HG03159 (cell line): ENCODE measurements at regions not wholly inside any gene's neighbourhood (a gene's known extent, or its start where the extent isn't known, plus 50 kb on each side); places are given as distances from the start of the nearest gene placed in this dataset.

ENCODE experiments used
- ATAC-seq: cut with Tn5 transposase; IDR thresholded peaks from one replicate; pipeline ENCODE4 v1.9.1; 2021; ENCODE audit warnings: mild to moderate bottlenecking, moderate library complexity; ENCODE audit not compliant: unreplicated experiment

DNA sequence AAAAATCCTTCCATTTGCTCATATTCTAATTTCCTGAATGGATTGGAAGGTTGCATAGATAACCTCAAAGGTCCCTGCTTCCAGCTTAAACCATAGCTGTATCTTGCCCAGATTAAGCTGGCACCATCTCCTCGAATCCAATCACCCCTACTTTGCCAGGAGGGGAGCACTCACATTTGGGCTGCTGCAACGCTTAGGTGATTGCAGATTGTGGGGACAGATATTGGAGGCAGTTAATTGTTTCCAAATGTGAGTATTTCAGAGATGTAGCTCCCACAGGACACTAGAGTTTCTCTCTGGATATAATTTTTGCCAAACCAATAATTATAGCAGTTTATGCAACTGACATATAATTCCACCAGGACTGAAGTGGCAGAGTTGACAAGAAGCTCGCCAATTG, 53.5 kb upstream of the ACSL1 start:
- ATAC-seq: no peak

DNA sequence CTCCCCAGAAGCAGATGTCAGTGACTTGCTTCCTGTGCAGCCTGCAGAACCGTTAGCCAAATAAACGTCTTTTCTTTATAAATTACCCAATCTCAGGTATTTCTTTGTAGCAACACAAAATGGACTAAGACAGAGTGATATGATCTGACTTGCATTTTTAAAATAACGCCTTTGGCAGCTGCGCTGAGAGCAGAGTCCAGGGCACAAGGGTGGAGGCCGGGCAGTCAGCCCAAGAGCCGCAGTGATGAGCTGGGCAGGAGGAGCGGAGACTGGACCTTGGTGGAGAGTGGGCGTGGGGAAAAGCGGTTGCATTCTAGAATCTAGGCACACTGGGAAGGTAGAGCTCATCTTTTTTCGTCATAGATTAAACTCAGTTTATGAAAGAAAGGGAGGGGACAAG, 56.5 kb upstream of the ACSL1 start:
- no peak for ATAC-seq

DNA sequence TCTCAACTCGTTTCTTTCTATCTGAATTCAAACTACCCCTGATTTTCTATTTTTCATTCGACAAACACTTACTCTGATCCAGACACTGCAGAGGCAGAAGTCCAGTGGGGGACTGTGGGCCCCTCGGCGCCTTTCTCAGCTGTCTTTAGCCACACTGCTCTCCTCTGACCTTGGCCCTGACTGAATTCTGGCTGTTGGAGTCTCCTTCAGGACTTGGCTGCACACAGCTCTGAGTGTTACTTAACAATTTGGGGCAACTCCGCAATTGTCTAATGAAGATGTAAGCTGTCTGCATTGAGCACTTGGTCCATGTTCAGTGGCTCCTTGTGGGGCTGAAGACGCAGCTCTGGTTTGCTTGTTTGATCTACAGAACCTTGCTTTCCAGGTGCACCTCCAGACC, 57.3 kb upstream of the ACSL1 start:
- ATAC-seq: no peak

DNA sequence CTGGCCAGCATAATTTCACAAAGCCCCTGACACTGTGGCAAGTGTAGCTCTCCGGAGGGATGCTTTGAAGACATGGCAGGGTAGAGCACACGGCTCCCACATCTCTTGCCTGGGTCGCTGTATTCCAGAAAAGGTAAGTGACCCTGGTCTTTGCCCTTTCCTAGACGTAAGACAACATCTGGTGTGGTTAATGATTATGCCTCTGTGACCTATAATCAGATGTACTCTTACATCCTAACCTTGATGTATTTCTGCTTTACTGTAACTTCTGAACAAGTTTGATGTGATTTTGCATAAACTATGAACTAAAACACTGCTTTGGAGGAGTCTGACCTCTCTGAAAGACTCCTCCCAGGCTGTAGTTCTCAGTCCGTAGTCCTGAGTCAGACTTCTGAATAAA, 59.1 kb upstream of the ACSL1 start:
- ATAC-seq: no peak

DNA sequence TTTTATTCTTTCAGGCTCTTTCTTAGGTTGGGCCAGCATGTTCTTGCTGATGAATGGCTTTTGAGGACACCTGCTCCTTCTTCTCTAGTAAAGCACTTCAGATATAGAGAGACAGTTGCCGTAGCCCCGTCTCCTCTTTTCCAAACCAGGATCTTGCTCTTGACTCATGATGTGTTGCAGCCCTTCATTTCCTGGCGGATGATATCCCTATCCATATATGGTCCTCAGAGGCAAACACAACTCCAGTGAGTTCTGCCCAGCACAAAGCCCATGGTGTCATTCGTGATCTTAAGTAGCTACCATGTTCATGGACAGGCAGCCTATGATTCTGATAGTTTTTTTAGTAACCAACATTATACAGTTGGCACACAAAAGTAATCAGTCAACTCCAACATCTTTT, 59.8 kb upstream of the ACSL1 start:
- ATAC-seq: no peak

DNA sequence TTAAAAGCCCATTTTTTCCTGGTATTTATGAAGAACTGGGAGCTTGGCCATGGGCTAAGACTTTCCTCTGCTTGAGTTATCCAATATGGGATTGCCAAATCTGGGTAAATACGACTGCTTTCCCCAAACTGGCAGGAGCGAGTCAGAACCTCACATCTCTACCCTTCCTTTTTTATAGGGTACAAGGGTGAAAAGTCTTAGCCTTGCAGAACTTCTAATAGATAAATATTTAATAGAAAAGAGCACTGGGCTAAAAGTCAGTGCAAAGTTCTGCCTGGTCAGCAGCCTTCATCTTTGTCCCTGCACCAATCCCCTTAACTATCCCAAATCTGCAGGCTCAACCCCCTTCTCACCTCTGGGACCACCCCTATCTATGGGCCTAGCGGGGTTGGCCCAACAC, 61.6 kb upstream of the ACSL1 start:
- ATAC-seq: no peak

DNA sequence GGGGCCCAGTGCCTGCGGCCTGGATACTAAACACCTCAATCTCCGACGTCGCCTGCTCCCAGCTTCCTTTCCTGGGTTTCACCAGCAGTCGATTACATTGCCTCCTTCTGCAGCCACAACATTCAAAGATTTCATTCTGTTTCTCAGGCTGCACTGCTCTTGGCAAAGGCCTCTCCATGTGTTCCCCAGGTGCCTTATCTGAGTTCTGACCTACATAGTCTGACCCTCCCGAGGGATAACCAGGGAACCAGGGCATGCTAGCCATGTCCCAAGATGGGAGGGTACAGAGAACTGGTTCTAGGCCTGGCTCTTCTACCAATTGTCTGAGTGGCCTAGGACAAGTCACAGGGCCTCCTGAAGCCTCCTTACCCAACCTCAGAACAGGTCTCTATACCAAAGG, 62.2 kb upstream of the ACSL1 start:
- ATAC-seq: no peak

DNA sequence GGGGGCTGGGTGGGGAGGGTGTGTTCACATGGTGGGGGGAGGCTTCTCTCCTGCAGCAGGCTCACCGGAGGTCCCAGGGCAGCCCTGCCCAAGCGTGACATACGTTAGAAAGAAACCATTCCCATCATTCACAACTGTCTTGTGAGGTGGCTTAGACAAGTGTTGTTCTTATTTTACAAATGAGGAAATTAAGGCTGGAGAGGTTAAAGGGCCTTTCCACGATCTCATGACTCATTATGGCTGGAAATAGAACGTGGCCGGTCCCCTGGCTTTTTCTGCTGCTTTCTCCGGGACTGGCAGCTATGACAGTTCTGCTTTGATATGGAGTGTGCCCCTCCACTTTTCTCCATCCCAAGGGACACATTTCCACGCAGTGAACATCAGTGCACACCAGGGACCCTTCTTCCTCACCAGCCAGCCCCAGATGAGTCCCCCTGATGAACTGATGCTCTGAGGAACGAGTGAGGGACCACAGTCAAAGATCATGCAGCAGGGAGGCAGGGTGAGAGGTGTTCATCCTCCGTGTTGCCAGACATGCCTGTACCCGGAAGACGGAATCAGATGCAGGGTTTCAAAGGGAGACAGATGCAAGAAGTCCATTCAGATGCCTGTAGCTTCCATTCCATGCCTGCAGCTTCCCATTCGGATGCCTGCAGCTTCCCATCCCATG, 64.0 kb upstream of the ACSL1 start:
- ATAC-seq: no peak

DNA sequence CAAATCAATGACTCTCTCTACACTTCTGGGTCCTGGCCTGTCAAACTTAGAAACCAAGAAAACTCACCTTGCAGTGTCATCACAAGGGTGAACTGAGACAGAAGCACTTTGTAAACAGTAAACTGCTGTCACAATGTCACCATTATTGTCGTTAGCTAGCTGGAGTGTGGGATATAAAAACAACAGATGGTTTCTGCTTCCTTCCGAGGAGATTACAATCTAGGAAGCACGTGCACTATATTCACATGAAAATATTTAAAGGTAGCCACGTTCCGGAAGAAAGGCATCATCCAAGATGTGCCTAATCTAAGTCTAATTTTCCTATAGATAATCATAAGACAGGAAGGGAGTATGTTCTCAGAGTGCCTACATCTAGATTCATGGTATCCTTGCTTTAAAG, 64.7 kb upstream of the ACSL1 start:
- no peak for ATAC-seq

DNA sequence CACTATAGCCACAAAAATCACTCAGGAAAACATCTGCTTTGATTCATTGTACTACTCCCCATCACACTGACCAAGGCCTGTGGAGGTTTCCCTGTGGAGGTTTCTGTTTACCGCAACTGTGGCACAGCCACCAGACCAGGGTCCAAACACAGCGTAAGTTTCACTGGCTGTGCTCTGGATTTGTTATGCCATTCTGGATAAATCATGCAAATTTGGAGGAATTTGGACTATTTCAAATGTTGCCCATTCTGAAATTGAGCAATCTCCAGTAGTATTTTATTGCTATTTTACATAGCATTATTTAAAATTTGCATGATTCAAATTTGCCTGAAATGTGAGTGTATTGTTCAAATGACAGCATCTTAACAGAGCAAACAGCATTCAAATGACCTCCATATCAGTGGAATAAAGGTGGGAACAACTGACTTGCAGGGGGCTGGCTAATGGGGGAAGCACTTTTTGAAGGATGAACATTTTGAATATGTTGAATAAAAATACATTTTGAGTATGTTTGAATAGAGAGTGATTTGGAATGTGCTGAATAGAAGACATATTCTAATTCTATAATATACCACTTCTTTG, 66.1 kb upstream of the ACSL1 start:
- no peak for ATAC-seq

DNA sequence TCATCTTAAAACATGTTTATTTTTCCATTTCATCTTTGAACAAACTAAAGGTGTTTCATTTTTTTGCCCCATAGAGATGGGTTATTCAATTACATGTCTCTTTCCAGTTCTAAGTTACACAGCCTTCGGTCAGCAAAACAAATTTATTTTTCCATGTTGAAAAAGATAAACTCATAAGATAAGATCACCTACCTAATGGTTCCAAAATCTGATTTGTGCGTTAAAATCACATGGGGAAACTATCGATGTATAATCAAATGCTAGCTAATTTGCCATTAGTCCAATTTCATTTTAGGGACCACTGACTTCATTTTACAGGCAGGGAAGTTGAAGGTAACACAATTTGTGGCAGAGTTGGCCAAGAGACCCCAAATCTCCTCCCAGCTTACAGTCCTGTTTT, 67.2 kb upstream of the ACSL1 start:
- ATAC-seq: no peak

DNA sequence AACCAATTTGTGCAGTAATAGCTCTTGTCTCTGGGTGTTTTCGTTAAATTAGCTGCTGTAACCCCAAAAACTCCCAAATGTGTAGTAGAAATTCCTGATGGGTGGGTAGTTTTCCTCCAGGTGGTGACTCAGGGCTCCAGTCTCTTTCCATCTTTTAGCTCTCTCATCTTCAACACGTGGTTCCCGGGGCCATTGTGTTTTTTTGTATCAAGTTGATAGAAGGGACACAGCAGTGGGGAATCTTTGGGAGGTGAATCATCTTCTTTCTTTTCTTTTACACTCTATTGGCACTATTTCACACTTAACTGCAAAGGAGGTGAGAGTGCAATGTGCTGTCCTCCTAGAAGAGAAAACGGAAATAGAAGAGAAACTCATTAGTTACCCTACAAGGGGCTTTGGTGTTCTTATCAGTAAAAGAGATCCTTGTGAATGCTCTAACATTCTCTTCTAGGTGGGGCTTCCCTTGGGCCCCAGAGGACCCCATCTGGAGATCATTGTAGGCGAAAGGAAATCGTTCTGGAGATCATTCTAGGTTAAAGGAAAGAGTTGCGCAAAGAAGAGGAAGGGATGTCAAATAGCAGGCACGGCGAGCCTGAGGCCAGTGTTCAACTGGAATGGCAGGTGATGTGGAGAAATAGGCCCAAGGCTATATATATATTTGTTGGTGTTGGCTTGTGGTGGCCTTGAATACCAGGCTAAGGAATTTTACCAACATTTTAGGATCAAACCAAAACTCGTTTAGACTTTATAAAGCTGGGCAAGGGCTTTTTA, 68.2 kb upstream of the ACSL1 start:
- no peak for ATAC-seq

DNA sequence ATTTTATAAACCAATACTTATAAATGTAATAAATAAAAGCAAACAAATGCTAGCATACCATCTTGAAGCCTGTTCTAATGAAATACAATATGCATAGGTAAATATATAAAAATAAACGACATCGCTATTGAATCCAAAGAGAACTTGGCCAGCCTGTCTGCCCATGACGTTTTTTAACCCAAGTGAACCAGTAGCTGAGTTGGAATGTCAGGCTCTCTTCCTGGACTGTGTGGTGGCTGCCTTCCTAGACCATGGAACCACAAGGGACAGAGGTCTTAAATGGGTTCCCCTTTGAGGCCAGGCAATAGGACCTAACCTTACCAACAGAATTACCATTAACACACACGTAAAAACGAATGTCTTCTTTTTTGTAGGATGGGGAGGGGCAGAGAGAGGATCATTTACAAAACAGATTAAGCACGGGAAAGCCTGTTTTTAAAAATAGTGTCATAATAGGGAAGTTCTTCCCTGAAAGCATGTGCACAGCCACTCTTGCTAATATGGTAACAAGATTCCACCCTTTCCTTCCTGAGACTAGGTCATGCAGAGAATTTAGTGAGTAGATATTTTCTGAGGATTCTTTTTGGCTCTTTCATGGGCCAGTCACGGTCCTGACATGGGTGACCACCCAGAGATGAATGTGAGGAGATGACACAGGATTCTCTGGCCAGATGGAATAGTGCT, 69.4 kb upstream of the ACSL1 start:
- no peak for ATAC-seq

DNA sequence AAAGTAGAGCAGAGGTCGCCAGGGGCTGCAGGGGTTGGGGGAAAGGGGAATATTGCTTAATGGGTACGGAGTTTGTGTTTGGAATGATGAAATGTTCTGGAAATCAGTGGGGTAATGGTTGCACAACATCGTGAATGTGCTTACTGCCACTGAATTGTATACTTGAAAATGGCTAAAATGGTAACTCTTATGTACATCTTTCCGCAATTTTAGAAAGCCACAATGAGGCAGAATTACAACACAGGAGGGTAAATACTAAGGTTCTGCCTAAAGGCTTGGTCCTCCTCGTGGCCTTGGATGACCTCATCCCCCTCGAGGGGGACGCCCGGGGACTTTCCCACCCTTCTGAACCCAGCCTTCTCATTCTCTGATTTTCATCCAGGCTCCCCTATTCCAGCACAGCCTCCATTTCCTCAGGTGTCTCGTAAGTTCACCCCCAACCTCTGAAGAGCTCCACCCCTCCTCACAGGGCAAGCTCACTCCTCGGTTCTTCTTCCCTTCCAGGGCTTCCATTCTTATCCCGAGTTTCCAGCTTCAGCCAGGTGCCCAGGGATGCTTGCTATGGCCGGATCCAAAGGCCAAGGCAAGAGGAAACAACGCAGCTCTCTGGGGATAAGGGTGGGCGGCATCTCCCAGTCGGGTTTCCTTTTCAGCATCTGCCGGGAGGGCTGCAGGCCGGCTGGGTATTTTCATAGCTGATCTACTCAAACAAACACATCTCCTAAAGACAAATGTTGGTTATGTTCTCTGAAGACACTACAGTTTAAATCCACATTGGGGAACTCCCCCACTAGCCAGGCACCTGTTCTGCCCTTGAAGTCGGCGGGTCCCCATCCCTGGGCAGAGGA, 71.3 kb upstream of the ACSL1 start:
- ATAC-seq: peak; percentile 76

DNA sequence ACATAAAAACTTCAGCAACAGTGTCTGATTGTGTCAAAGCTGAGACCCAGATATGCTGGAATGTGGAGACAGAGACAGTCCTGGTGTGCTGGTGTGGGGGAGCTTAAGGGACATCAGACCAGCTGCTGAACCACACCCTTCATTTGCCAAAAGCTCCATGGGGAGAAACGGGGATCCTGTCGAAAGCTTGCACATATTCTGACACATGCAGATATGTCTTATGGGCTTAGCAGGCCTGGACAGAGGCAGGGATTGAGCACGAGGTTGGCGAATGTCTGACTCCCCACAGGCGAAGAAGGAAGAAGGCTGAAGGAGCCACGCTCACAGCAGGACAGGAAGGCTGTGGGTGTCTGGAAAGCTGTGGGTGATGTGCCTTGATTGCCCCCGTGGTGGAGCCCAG, 72.1 kb upstream of the ACSL1 start:
- no peak for ATAC-seq

DNA sequence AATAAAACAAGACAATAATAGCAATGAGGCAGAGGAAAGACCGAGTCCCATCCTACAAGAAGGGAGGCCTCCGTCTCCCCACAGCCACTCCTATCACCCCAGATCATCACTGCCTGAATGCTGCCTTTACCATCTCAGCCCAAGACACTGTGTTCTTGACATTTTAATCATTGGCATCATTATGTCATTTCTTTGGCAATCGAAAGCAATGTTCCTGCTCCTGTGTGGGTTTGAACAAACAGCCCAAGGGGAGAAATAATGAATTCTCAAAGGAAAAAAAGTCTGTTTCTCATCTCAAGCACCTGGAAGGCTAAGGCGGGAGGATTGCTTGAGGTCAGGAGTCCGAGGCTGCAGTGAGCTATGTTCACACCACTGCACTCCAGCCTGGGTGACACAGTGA, 73.0 kb upstream of the ACSL1 start:
- ATAC-seq: no peak

DNA sequence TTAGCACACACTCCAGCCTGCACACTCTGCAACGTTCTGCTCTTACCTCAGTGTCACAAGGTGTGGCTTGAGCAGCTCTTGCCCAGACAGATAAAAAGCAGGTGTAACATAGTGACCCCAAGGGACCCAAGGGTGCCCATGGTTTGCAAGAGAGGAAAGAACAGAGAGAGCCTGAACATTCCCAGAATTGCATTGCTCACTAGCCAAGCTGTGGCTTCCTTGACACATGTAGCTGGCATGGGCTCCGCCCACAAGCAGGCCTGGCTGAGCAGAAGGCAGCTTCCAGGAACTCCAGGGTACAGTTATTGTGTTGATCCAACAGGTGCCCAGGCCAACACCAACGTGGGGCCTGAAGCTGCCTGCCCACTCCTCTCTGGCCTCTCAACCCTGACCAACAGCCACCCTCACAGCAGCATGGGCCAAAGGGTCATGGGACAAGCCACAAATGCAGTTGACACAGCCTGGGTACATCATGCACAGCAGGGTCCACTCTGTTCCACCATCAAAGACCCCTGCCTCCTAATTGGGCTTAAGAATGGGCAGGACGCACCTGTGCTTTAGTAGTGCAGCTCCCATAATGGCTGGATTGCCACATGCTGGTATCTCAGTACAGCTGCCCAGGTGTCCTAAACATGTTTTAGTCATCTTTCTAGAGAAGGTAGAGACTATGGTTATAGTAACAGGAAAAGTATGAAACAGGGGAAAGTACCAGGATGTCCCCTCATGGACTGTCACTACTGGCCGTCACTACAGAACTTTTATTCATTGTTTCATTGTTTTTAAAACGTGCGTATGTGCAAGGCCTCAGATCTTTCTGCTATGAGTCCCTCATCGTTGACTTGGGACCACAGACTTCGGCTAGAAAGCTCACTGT, 73.7 kb upstream of the ACSL1 start:
- no peak for ATAC-seq

DNA sequence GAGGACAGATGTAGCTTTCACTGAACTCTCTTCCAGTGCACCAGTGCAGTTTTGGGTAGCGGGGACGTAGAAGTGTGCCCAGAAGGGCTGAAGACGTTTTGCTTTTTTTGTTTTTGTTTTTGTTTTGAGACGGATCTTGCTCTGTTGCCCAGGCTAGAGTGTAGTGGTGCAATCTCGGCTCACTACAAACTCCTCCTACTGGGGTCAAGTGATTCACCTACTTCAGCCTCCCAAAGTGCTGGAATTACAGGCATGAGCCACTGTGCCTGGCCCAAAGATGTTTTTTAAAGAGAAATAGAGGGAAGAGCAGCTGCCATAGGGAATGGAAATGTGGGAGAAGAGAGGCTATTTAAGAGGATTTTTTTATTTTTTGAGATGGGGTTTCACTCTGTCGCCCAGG, 74.4 kb upstream of the ACSL1 start:
- ATAC-seq: no peak

DNA sequence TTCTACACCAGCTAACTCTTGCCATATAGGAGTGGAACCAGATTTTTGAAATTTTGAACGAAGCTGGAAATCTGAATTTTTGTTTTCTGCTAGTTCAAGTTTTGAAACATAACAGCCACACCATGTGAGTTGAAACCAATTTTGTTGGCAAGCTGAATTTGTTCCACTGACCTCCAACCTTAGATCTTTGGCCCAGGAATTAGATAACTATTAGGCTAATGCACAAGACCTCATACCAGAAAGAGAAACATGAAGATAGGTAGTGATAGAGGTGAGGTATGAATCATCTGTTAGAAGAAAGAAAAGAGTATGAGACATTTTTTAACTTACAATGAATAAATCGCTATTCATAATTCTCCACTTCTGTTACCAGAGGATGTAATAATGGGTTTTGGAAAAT, 76.8 kb upstream of the ACSL1 start:
- no peak for ATAC-seq

DNA sequence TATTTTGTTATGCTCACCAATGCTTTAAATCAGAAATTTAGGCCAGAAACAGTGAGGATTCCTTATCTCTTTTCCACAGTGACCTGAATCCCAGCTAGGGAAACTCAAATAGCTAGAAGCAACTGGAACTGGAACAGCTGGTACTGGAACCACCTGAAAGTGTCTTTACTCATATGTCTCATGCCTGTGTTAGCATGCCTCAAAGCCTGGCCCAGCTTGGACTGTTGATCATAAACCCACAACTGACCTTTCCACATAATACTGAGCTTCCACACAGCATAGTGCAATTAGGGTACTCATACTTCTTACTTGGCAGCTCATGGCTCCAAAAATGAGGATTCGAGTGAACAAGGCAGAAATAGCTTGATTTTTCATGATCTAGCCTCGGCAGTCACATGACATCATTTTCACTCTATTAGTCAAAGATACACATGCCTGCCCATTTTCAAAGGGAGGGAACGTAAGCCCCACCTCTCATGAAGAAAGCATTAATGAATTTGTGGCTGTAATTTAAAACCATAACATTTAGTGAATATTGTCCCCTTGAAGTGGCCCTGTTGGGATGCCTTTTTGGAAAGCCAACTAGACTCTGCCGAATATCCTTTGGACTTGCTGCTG, 80.8 kb upstream of the ACSL1 start:
- ATAC-seq: no peak
